MCF 10A (cell line): ENCODE measurements at regions not wholly inside any gene's neighbourhood (a gene's known extent, or its start where the extent isn't known, plus 50 kb on each side); places are given as distances from the start of the nearest gene placed in this dataset.

Experiments used
- BruUV-seq: library from RNA; stranded (reverse); fragments of 400-500 nt; replicated peaks from 2 replicates; lab custom pipeline; 2021; lab: Mats Ljungman, UMichigan
- CTCF ChIA-PET: fragments of 300-600 bp; sonication (Branson Sonifier 250); formaldehyde crosslinking; extraction: SDS; loops from one replicate; lab custom pipeline; 2021; ENCODE audit warnings: antibody characterized with exemption, inconsistent platforms; lab: Yijun Ruan, JAX
- POLR2A ChIA-PET: fragments of 300-600, 350-650 bp; sonication (Branson Sonifier 250); formaldehyde crosslinking; extraction: SDS; loops from one replicate; lab custom pipeline; 2020; ENCODE audit warnings: antibody characterized with exemption, inconsistent platforms; lab: Yijun Ruan, JAX
- DNase-seq: peaks from one replicate; pipeline ENCODE4 v3.0.0-alpha.2; 2018; ENCODE audit not compliant: unreplicated experiment
- H3K27ac Mint-ChIP-seq: one replicate; pipeline ENCODE4 v1.8.0; 2022; ENCODE audit warnings: mild to moderate bottlenecking, low read depth, mixed read lengths; ENCODE audit not compliant: unreplicated experiment
- H3K27me3 Mint-ChIP-seq: one replicate; pipeline ENCODE4 v1.8.0; 2022; ENCODE audit warnings: mixed read lengths; ENCODE audit not compliant: insufficient read depth, unreplicated experiment
- H3K36me3 Mint-ChIP-seq: one replicate; pipeline ENCODE4 v1.8.0; 2022; ENCODE audit warnings: mild to moderate bottlenecking, moderate library complexity, mixed read lengths; ENCODE audit not compliant: insufficient read depth, unreplicated experiment
- H3K4me1 Mint-ChIP-seq: one replicate; pipeline ENCODE4 v1.8.0; 2022; ENCODE audit warnings: mixed read lengths; ENCODE audit not compliant: insufficient read depth, unreplicated experiment
- H3K4me3 Mint-ChIP-seq: one replicate; pipeline ENCODE4 v1.8.0; 2022; ENCODE audit warnings: mild to moderate bottlenecking, moderate library complexity, mixed read lengths; ENCODE audit not compliant: unreplicated experiment
- H3K9me3 Mint-ChIP-seq: one replicate; pipeline ENCODE4 v1.8.0; 2022; ENCODE audit warnings: mixed read lengths; ENCODE audit not compliant: unreplicated experiment
- CTCF ChIP-seq: fragments of 200-600 bp; IDR thresholded peaks from one replicate; pipeline ENCODE4 v1.8.0; 2022; ENCODE audit warnings: antibody characterized with exemption, mild to moderate bottlenecking; ENCODE audit not compliant: unreplicated experiment
- intact Hi-C: fragments of 100-400 bp; cut with micrococcal nuclease; formaldehyde crosslinking; loops from 2 replicates; pipeline ENCODE4 v1.14.1; 2022

- ChIA-PET CTCF (no interaction called here), POLR2A (no interaction called here)
- intact Hi-C loops, result no loop called here
- DNase-seq, result no peak
- Mint-ChIP-seq H3K27me3 (no peaks in the 10 kb centered on the region), H3K4me3 (no peak overlapping the region), H3K9me3 (no peaks in the 10 kb centered on the region), H3K36me3 (no peaks in the 10 kb centered on the region), H3K4me1 (no peaks in the 10 kb centered on the region), H3K27ac (no peak overlapping the region)
- BruUV-seq, result no TSS peak
- no peak for TF ChIP-seq CTCF
Observed at GRCh38 chr5:100974082-100974481, 71.0 kb upstream of the ST8SIA4 start.

GRCh38 chr5:100970646-100971255 is 67.7 kb upstream of the ST8SIA4 start:
- no peak overlapping the region for H3K27ac Mint-ChIP-seq
- ChIA-PET POLR2A (no interaction called here), CTCF (no interaction called here)
- no peaks in the 10 kb centered on the region for H3K9me3 Mint-ChIP-seq
- H3K4me3 Mint-ChIP-seq, result no peak overlapping the region
- no peak for DNase-seq
- no peaks in the 10 kb centered on the region for H3K27me3 Mint-ChIP-seq
- no peaks in the 10 kb centered on the region for H3K4me1 Mint-ChIP-seq
- no peak for TF ChIP-seq CTCF
- intact Hi-C loops, result no loop called here
- BruUV-seq, result no TSS peak
- H3K36me3 Mint-ChIP-seq, result no peaks in the 10 kb centered on the region

GRCh38 chr5:100965291-100965690 is 62.2 kb upstream of the ST8SIA4 start:
- no peak for DNase-seq
- H3K27me3 Mint-ChIP-seq, result no peaks in the 10 kb centered on the region
- POLR2A ChIA-PET, result no interaction called here
- H3K9me3 Mint-ChIP-seq, result no peaks in the 10 kb centered on the region
- BruUV-seq, result no TSS peak
- no peak overlapping the region for H3K27ac Mint-ChIP-seq
- CTCF ChIA-PET, result interaction anchor here (0.6 kb wide), 1 partner anchor 674 kb away, joined by 3 read pairs; no protein-coding TSS in a partner anchor
- H3K4me3 Mint-ChIP-seq, result no peak overlapping the region
- no peak for TF ChIP-seq CTCF
- no peaks in the 10 kb centered on the region for H3K36me3 Mint-ChIP-seq
- H3K4me1 Mint-ChIP-seq, result no peaks in the 10 kb centered on the region
- intact Hi-C loops, result no loop called here
